Colonic mucosa (tissue), 4 donors: ENCODE measurements at regions not wholly inside any gene's neighbourhood (a gene's known extent, or its start where the extent isn't known, plus 50 kb on each side); places are given as distances from the start of the nearest gene placed in this dataset.

ENCODE experiments used
- DNase-seq: peaks from one replicate; pipeline ENCODE4 v3.0.0-alpha.2; 2020
- H3K27ac ChIP-seq: fragments of 200-600 bp; one replicate; pipeline ENCODE4 v1.8.0; 2021
- H3K27me3 ChIP-seq: fragments of 200-600 bp; one replicate; pipeline ENCODE4 v1.8.0; 2021
- H3K36me3 ChIP-seq: fragments of 200-600 bp; one replicate; pipeline ENCODE4 v1.8.0; 2021
- H3K4me1 ChIP-seq: fragments of 200-600 bp; one replicate; pipeline ENCODE4 v1.8.0; 2021; ENCODE audit warnings: mild to moderate bottlenecking
- H3K4me3 ChIP-seq: fragments of 200-600 bp; one replicate; pipeline ENCODE4 v1.8.0; 2021
- H3K9ac ChIP-seq, 2 donors: one replicate each; pipeline ENCODE4 v1.7.0; 2013; ENCODE audit warnings: control low read depth in 2 of 2, low read depth in 2 of 2, low read length in 2 of 2
- H3K9me3 ChIP-seq: fragments of 200-600 bp; one replicate; pipeline ENCODE4 v1.8.0; 2021
- CTCF ChIP-seq: fragments of 200-600 bp; IDR thresholded peaks from one replicate; pipeline ENCODE4 v1.8.0; 2022; ENCODE audit warnings: antibody characterized with exemption, mild to moderate bottlenecking
- intact Hi-C: fragments of 100-400 bp; cut with DNase I; formaldehyde crosslinking; loops from one replicate; pipeline ENCODE4 v1.14.1; 2022
- donor health status: healthy.
- donor health status: DM: no; HTN: no; CAD: no.
- donor health status: DM: no; HTN: no; CAD: no.

DNA sequence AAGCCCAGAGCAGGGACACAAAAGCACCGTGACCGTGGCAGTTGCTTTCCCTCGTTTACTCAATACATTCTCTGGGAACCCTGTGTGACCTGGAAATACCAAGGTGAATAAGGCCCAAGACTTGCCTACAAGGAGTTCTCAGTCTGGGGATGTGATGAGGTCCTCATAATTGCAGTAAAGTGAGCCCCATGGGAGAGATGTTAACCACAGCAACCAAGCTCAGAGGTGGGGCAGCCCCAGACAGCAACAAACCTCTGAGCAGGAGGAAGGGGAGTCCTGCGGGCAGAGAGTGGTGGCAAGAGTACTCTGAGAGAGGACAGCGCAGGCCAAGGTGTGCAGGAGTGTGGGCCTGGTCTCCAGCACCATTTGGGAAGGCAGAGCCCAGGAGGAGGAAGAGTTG is 91.6 kb downstream of the TTC32 start:
- no peak overlapping the region for H3K27ac ChIP-seq
- intact Hi-C loops, result no loop called here
- H3K9ac ChIP-seq, result no peak overlapping the region
- H3K27me3 ChIP-seq, result no peaks in the 10 kb centered on the region
- H3K9me3 ChIP-seq, result no peaks in the 10 kb centered on the region
- TF ChIP-seq CTCF, result no peak
- no peaks in the 10 kb centered on the region for H3K36me3 ChIP-seq
- no peak overlapping the region for H3K4me3 ChIP-seq
- H3K4me1 ChIP-seq, result no peaks in the 10 kb centered on the region
- DNase-seq, result no peak

DNA sequence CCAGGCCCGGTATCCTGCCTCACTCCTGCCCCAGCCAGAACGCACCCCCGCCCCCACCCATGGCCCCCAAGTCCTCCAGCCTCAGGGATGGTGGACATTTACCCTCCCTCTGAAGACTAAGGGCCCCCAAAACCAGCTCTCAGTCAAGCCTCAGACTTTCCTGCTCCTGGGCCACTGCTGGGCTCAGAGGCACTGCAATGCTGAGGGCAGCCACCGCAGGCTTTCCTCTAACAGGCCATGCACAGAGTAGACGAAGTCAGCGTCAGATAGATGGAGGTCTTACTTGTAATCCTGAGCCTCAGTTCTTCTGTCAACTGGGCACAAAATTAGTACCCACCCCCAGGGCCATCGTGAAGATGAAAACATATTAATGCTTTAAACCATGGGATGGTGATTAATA is 92.6 kb downstream of the TTC32 start:
- H3K36me3 ChIP-seq, result no peaks in the 10 kb centered on the region
- H3K9me3 ChIP-seq, result no peaks in the 10 kb centered on the region
- TF ChIP-seq CTCF, result no peak
- no peak overlapping the region for H3K9ac ChIP-seq
- intact Hi-C loops, result no loop called here
- DNase-seq, result no peak
- H3K4me3 ChIP-seq, result no peak overlapping the region
- no peaks in the 10 kb centered on the region for H3K27me3 ChIP-seq
- H3K27ac ChIP-seq, result no peak overlapping the region
- no peaks in the 10 kb centered on the region for H3K4me1 ChIP-seq

- no peaks in the 10 kb centered on the region for H3K36me3 ChIP-seq
- intact Hi-C loops, result no loop called here
- H3K9ac ChIP-seq, result no peak overlapping the region
- no peaks in the 10 kb centered on the region for H3K27me3 ChIP-seq
- H3K4me3 ChIP-seq, result no peak overlapping the region
- H3K27ac ChIP-seq, result no peak overlapping the region
- H3K4me1 ChIP-seq, result no peaks in the 10 kb centered on the region
- no peak for TF ChIP-seq CTCF
- no peak for DNase-seq
- no peaks in the 10 kb centered on the region for H3K9me3 ChIP-seq
Observed at GRCh38 chr2:19807866-19808265, 93.9 kb downstream of the TTC32 start.

GRCh38 chr2:19807346-19807745 is 94.4 kb downstream of the TTC32 start:
- TF ChIP-seq CTCF, result no peak
- Histone ChIP-seq H3K27me3 (no peaks in the 10 kb centered on the region), H3K4me3 (no peak overlapping the region), H3K27ac (no peak overlapping the region), H3K36me3 (no peaks in the 10 kb centered on the region), H3K9ac (no peak overlapping the region), H3K4me1 (no peaks in the 10 kb centered on the region), H3K9me3 (no peaks in the 10 kb centered on the region)
- DNase-seq, result no peak
- intact Hi-C loops, result no loop called here

- intact Hi-C loops, result no loop called here
- DNase-seq, result no peak
Observed at GRCh38 chr2:19806591-19806990, 95.2 kb downstream of the TTC32 start.

More at GRCh38 chr2:19806591-19806990, 95.2 kb downstream of the TTC32 start:
- Histone ChIP-seq H3K36me3 (no peaks in the 10 kb centered on the region), H3K27me3 (no peaks in the 10 kb centered on the region), H3K4me3 (no peak overlapping the region), H3K9ac (no peak overlapping the region), H3K27ac (no peak overlapping the region), H3K9me3 (no peaks in the 10 kb centered on the region), H3K4me1 (no peaks in the 10 kb centered on the region)
- TF ChIP-seq CTCF, result no peak
